Tibial nerve (tissue), 4 donors: ENCODE measurements at regions not wholly inside any gene's neighbourhood (a gene's known extent, or its start where the extent isn't known, plus 50 kb on each side); places are given as distances from the start of the nearest gene placed in this dataset.

Source experiments
- CTCF ChIP-seq, 5 experiments: fragments of 200-600 bp in 3 of 5; fragments of 450-650 bp in 2 of 5; sonication (generic) in 3 of 5; IDR thresholded peaks; one replicate each; pipeline ENCODE4 v1.5.1; 2016 to 2019; ENCODE audit warnings: antibody characterized with exemption in 5 of 5, mild to moderate bottlenecking in 3 of 5, moderate library complexity in 2 of 5
- EP300 ChIP-seq, 2 donors: sonication (generic); formaldehyde crosslinking; IDR thresholded peaks; one replicate each; pipeline ENCODE4 v1.6.1; 2017; ENCODE audit warnings: antibody characterized with exemption in 2 of 2, mild to moderate bottlenecking in 1 of 2
- POLR2A ChIP-seq, 2 donors: fragments of 450-650 bp; IDR thresholded peaks; one replicate each; pipeline ENCODE4 v1.6.1; 2017; ENCODE audit warnings: antibody characterized with exemption in 2 of 2, mild to moderate bottlenecking in 2 of 2, moderate library complexity in 2 of 2

GRCh38 chr10:123446449-123447156, 219.6 kb upstream of the GPR26 start:
- TF ChIP-seq CTCF (IDR thresholded peaks at IDR 0.05), result no peak
- no peak for TF ChIP-seq POLR2A (IDR thresholded peaks at IDR 0.05)
- TF ChIP-seq EP300 (IDR thresholded peaks at IDR 0.05), result no peak
